PC-3 (cell line): ENCODE measurements at regions not wholly inside any gene's neighbourhood (a gene's known extent, or its start where the extent isn't known, plus 50 kb on each side); places are given as distances from the start of the nearest gene placed in this dataset.

Experiments
- EZH2 ChIP-seq: fragments of 300-600 bp; sonication (generic); IDR thresholded peaks from one replicate; pipeline ENCODE4 v1.6.1; 2017; ENCODE audit warnings: antibody characterized with exemption, mild to moderate bottlenecking, low read length; ENCODE audit not compliant: unreplicated experiment
- TF ChIP-seq, protein P1 (sequence below): fragments of 300-600 bp; sonication (generic); conservative IDR thresholded peaks from 2 replicates; pipeline ENCODE4 v1.5.1; 2017; ENCODE audit warnings: antibody characterized with exemption, low read depth, mild to moderate bottlenecking, low read length

DNA sequence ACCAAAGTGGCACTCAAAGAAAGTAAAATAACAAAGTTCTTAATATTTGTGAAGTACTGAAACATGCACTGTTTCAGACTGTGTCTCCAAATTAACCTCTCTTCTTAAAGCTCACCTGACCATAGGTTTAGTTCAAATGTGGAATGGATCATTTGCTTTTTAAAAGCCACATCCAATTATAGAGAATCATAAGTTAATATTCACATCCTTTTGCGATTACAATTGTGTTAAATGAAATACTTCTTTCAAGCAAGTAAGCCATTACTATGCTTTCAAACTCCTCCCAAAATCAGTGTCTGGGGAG is 95.3 kb upstream of the PTPN13 start:
- TF ChIP-seq, protein P1, sequence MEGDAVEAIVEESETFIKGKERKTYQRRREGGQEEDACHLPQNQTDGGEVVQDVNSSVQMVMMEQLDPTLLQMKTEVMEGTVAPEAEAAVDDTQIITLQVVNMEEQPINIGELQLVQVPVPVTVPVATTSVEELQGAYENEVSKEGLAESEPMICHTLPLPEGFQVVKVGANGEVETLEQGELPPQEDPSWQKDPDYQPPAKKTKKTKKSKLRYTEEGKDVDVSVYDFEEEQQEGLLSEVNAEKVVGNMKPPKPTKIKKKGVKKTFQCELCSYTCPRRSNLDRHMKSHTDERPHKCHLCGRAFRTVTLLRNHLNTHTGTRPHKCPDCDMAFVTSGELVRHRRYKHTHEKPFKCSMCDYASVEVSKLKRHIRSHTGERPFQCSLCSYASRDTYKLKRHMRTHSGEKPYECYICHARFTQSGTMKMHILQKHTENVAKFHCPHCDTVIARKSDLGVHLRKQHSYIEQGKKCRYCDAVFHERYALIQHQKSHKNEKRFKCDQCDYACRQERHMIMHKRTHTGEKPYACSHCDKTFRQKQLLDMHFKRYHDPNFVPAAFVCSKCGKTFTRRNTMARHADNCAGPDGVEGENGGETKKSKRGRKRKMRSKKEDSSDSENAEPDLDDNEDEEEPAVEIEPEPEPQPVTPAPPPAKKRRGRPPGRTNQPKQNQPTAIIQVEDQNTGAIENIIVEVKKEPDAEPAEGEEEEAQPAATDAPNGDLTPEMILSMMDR: 0 out of 2 replicates have a peak, but pooled peaks have one; percentile 4
- TF ChIP-seq EZH2: no peak
